ENCODE measurements at regions not wholly inside any gene's neighbourhood (a gene's known extent, or its start where the extent isn't known, plus 50 kb on each side); places are given as distances from the start of the nearest gene placed in this dataset.

DNA sequence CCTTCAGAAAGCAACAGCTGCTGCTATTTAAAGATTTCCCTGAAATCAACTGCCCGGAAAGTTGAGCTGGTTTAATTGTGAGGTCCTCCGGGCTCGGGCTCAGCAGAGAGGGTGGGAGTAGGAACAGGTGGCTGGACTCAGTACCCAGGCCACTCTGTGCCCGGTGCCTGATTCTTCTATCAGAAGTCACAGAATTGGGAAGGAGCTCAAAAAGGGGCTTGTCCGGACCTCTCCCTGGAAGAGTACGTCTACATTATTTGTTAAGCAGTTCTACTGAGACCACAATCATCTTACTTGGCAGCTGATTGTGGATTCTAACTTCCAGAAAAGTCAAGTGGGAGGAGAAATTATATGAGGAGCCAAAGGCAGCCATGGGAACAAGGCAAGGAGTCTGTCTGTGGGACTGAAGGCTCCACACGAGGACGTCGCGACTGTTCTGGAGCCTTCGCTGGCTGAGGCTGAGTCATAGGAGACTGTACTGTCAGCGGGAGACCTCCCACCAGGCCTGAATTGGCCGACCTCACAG lies 91.7 kb upstream of the ANKRD10 start (continued):
- TF ChIP-seq, protein P1, sequence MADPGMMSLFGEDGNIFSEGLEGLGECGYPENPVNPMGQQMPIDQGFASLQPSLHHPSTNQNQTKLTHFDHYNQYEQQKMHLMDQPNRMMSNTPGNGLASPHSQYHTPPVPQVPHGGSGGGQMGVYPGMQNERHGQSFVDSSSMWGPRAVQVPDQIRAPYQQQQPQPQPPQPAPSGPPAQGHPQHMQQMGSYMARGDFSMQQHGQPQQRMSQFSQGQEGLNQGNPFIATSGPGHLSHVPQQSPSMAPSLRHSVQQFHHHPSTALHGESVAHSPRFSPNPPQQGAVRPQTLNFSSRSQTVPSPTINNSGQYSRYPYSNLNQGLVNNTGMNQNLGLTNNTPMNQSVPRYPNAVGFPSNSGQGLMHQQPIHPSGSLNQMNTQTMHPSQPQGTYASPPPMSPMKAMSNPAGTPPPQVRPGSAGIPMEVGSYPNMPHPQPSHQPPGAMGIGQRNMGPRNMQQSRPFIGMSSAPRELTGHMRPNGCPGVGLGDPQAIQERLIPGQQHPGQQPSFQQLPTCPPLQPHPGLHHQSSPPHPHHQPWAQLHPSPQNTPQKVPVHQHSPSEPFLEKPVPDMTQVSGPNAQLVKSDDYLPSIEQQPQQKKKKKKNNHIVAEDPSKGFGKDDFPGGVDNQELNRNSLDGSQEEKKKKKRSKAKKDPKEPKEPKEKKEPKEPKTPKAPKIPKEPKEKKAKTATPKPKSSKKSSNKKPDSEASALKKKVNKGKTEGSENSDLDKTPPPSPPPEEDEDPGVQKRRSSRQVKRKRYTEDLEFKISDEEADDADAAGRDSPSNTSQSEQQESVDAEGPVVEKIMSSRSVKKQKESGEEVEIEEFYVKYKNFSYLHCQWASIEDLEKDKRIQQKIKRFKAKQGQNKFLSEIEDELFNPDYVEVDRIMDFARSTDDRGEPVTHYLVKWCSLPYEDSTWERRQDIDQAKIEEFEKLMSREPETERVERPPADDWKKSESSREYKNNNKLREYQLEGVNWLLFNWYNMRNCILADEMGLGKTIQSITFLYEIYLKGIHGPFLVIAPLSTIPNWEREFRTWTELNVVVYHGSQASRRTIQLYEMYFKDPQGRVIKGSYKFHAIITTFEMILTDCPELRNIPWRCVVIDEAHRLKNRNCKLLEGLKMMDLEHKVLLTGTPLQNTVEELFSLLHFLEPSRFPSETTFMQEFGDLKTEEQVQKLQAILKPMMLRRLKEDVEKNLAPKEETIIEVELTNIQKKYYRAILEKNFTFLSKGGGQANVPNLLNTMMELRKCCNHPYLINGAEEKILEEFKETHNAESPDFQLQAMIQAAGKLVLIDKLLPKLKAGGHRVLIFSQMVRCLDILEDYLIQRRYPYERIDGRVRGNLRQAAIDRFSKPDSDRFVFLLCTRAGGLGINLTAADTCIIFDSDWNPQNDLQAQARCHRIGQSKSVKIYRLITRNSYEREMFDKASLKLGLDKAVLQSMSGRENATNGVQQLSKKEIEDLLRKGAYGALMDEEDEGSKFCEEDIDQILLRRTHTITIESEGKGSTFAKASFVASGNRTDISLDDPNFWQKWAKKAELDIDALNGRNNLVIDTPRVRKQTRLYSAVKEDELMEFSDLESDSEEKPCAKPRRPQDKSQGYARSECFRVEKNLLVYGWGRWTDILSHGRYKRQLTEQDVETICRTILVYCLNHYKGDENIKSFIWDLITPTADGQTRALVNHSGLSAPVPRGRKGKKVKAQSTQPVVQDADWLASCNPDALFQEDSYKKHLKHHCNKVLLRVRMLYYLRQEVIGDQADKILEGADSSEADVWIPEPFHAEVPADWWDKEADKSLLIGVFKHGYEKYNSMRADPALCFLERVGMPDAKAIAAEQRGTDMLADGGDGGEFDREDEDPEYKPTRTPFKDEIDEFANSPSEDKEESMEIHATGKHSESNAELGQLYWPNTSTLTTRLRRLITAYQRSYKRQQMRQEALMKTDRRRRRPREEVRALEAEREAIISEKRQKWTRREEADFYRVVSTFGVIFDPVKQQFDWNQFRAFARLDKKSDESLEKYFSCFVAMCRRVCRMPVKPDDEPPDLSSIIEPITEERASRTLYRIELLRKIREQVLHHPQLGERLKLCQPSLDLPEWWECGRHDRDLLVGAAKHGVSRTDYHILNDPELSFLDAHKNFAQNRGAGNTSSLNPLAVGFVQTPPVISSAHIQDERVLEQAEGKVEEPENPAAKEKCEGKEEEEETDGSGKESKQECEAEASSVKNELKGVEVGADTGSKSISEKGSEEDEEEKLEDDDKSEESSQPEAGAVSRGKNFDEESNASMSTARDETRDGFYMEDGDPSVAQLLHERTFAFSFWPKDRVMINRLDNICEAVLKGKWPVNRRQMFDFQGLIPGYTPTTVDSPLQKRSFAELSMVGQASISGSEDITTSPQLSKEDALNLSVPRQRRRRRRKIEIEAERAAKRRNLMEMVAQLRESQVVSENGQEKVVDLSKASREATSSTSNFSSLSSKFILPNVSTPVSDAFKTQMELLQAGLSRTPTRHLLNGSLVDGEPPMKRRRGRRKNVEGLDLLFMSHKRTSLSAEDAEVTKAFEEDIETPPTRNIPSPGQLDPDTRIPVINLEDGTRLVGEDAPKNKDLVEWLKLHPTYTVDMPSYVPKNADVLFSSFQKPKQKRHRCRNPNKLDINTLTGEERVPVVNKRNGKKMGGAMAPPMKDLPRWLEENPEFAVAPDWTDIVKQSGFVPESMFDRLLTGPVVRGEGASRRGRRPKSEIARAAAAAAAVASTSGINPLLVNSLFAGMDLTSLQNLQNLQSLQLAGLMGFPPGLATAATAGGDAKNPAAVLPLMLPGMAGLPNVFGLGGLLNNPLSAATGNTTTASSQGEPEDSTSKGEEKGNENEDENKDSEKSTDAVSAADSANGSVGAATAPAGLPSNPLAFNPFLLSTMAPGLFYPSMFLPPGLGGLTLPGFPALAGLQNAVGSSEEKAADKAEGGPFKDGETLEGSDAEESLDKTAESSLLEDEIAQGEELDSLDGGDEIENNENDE (IDR thresholded peaks at IDR 0.05; ENCODE audit: insufficient replicate concordance, low read length), result no peak
- TF ChIP-seq BCL11A (IDR thresholded peaks at IDR 0.05; ENCODE audit: low read depth in 2 of 2, low read length in 2 of 2), result no peak
- no peak for TF ChIP-seq CEBPB (IDR thresholded peaks at IDR 0.05; ENCODE audit: low read depth, low read length)
- no peak for TF ChIP-seq SUZ12 (IDR thresholded peaks at IDR 0.05; ENCODE audit: low read length)

Measured in H1 (cell line).